Spleen (tissue), 7 donors: ENCODE measurements at regions not wholly inside any gene's neighbourhood (a gene's known extent, or its start where the extent isn't known, plus 50 kb on each side); places are given as distances from the start of the nearest gene placed in this dataset.

Experiments
- CTCF ChIP-seq, 11 experiments: fragments of 200-600 bp in 7 of 11; fragments of 450-650 bp in 4 of 11; sonication (generic) in 4 of 11; IDR thresholded peaks in 8 of 11; conservative IDR thresholded peaks in 3 of 11; 1 replicate in 7 of 11; 2 replicates in 4 of 11; pipeline versions ENCODE4 v1.4.0 to v1.8.0; 2016 to 2021; ENCODE audit warnings: antibody characterized with exemption in 11 of 11, inconsistent platforms in 4 of 11, mild to moderate bottlenecking in 1 of 11
- POLR2AphosphoS5 ChIP-seq, 3 donors: sonication (generic); formaldehyde crosslinking; IDR thresholded peaks; one replicate each; pipeline ENCODE4 v1.5.1; 2017; ENCODE audit warnings: antibody characterized with exemption in 3 of 3
- donor health status: DM: no; HTN: no; CAD: no; lungs with moderate emphysema.
- donor health status: DM: no; HTN: no; CAD: no.
- donor health status: DM: no; HTN: no; CAD: no.

- TF ChIP-seq CTCF (IDR thresholded peaks at IDR 0.05 in 8 of 11, conservative IDR thresholded peaks at IDR 0.05 in 3 of 11) (no peak), POLR2AphosphoS5 (IDR thresholded peaks at IDR 0.05) (no peak)
These were observed 251.2 kb upstream of the EGLN3 start for GRCh38 chr14:34201909-34202637.
